GM23248 (cell line): ENCODE measurements at regions not wholly inside any gene's neighbourhood (a gene's known extent, or its start where the extent isn't known, plus 50 kb on each side); places are given as distances from the start of the nearest gene placed in this dataset.

Experiments used
- DNase-seq: peaks from one replicate; pipeline ENCODE4 v3.0.0-alpha.2; 2015
- H2AFZ ChIP-seq: fragments of 200-600 bp; sonication (generic); 2 replicates; pipeline ENCODE4 v1.6.1; 2016; ENCODE audit warnings: antibody characterized with exemption
- H3F3A ChIP-seq: fragments of 200-600 bp; sonication (generic); 2 replicates; pipeline ENCODE4 v1.6.1; 2016; ENCODE audit warnings: mild to moderate bottlenecking, antibody characterized with exemption, mixed run types; ENCODE audit not compliant: insufficient read depth
- H3K27ac ChIP-seq: fragments of 200-600 bp; sonication (generic); 2 replicates; pipeline ENCODE4 v1.5.1; 2016; ENCODE audit warnings: mild to moderate bottlenecking
- H3K27me3 ChIP-seq: fragments of 200-600 bp; sonication (generic); replicated peaks from 2 replicates; pipeline ENCODE4 v1.6.1; 2016; ENCODE audit warnings: mild to moderate bottlenecking; ENCODE audit not compliant: insufficient read depth
- H3K36me3 ChIP-seq: fragments of 200-600 bp; sonication (generic); 2 replicates; pipeline ENCODE4 v1.6.1; 2016; ENCODE audit warnings: low read depth, mild to moderate bottlenecking
- H3K4me1 ChIP-seq: fragments of 200-600 bp; sonication (generic); 2 replicates; pipeline ENCODE4 v1.6.1; 2016; ENCODE audit warnings: mild to moderate bottlenecking; ENCODE audit not compliant: insufficient read depth
- H3K4me2 ChIP-seq: fragments of 200-600 bp; sonication (generic); one replicate; pipeline ENCODE4 v1.6.1; 2016; ENCODE audit warnings: mild to moderate bottlenecking; ENCODE audit not compliant: unreplicated experiment
- H3K4me3 ChIP-seq: fragments of 200-600 bp; sonication (generic); 2 replicates; pipeline ENCODE4 v1.5.1; 2016; ENCODE audit warnings: mild to moderate bottlenecking
- H3K79me2 ChIP-seq: fragments of 200-600 bp; sonication (generic); 2 replicates; pipeline ENCODE4 v1.6.1; 2016; ENCODE audit warnings: mild to moderate bottlenecking; ENCODE audit not compliant: insufficient read depth
- H3K9ac ChIP-seq: fragments of 200-600 bp; sonication (generic); 2 replicates; pipeline ENCODE4 v1.6.1; 2016; ENCODE audit warnings: mild to moderate bottlenecking
- H3K9me2 ChIP-seq: fragments of 200-600 bp; sonication (generic); 2 replicates; pipeline ENCODE4 v1.6.1; 2016; ENCODE audit warnings: mixed run types, mild to moderate bottlenecking, moderate library complexity; ENCODE audit not compliant: insufficient read depth
- H3K9me3 ChIP-seq: fragments of 200-600 bp; sonication (generic); one replicate; pipeline ENCODE4 v1.6.1; 2017; ENCODE audit warnings: low read depth
- H4K20me1 ChIP-seq: fragments of 200-600 bp; sonication (generic); 2 replicates; pipeline ENCODE4 v1.6.0; 2016; ENCODE audit not compliant: insufficient read depth
- EZH2 ChIP-seq: fragments of 200-600 bp; sonication (generic); IDR thresholded peaks from 2 replicates; pipeline ENCODE4 v1.6.1; 2018; ENCODE audit warnings: antibody characterized with exemption, mild to moderate bottlenecking; ENCODE audit not compliant: insufficient read depth, poor library complexity, severe bottlenecking
- EZH2phosphoT487 ChIP-seq: fragments of 200-600 bp; sonication (generic); IDR thresholded peaks from 2 replicates; pipeline ENCODE4 v1.6.1; 2018; ENCODE audit warnings: antibody characterized with exemption, moderate library complexity, mild to moderate bottlenecking, low read depth; ENCODE audit not compliant: insufficient read depth
- WGBS, 2 experiments: methylation state at CpG; one replicate each; pipeline ENCODE4 v1.1.6; 2015 to 2017; ENCODE audit warnings: low lambda C conversion rate in 2 of 2, low coverage in 1 of 2; ENCODE audit errors: missing lambda C conversion rate in 2 of 2; 5-methylcytosine and 5-hydroxymethylcytosine counted together
- in situ Hi-C: fragments of 300-500 bp; cut with MboI; formaldehyde crosslinking; loops from 2 replicates; pipeline ENCODE4 v1.15.0; 2020

GRCh38 chr13:62060570-62060969, 644.9 kb upstream of the PCDH20 start:
- no peaks in the 10 kb centered on the region for H3K9me3 ChIP-seq
- 43 to 56% methylated on average over 2 of the region's 2 CpGs for WGBS, 2 experiments
- H4K20me1 ChIP-seq: no peaks in the 10 kb centered on the region
- H3K79me2 ChIP-seq: no peaks in the 10 kb centered on the region
- no peaks in the 10 kb centered on the region for H3K36me3 ChIP-seq
- H3K9me2 ChIP-seq: no peaks in the 10 kb centered on the region
- no peak overlapping the region for H2AFZ ChIP-seq
- DNase-seq: no peak
- H3K4me1 ChIP-seq: no peaks in the 10 kb centered on the region
- no peaks in the 10 kb centered on the region for H3K27me3 ChIP-seq
- H3K4me3 ChIP-seq: no peak overlapping the region
- no peak overlapping the region for H3K27ac ChIP-seq
- H3K4me2 ChIP-seq: no peak overlapping the region
- H3F3A ChIP-seq: no peaks in the 10 kb centered on the region
- in situ Hi-C loops: no loop called here
- TF ChIP-seq EZH2 (no peak), EZH2phosphoT487 (no peak)
- H3K9ac ChIP-seq: no peak overlapping the region

DNA sequence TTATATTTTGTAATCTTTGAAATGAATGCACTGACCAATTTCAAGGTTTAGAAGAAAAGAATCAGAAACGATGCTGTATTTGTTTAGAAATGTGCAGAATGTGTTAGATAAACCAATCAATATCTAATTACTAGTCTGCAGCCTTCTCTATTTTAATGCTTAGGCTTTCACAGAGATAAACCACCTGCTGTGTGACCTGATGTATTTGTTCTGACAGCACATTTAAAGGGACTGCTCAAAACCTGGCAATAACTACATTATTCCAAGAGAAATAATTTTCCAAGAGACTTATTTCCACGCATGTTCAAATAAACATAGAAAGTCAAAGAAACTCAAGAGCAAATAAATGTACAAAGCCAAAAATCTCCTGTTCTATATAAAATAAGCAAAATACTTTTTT, 641.6 kb upstream of the PCDH20 start:
- no peak overlapping the region for H3K27ac ChIP-seq
- H3K9ac ChIP-seq: no peak overlapping the region
- H2AFZ ChIP-seq: no peak overlapping the region
- H3K36me3 ChIP-seq: no peaks in the 10 kb centered on the region
- H3K4me2 ChIP-seq: no peak overlapping the region
- no peaks in the 10 kb centered on the region for H3K9me2 ChIP-seq
- H3K79me2 ChIP-seq: no peaks in the 10 kb centered on the region
- H4K20me1 ChIP-seq: no peaks in the 10 kb centered on the region
- no peaks in the 10 kb centered on the region for H3K4me1 ChIP-seq
- TF ChIP-seq EZH2phosphoT487 (no peak), EZH2 (no peak)
- DNase-seq: no peak
- WGBS, 2 experiments: 12 to 15% methylated on average over 2 of the region's 2 CpGs
- H3K4me3 ChIP-seq: no peak overlapping the region
- H3K9me3 ChIP-seq: no peaks in the 10 kb centered on the region
- H3K27me3 ChIP-seq: no peaks in the 10 kb centered on the region
- H3F3A ChIP-seq: no peaks in the 10 kb centered on the region
- in situ Hi-C loops: no loop called here

DNA sequence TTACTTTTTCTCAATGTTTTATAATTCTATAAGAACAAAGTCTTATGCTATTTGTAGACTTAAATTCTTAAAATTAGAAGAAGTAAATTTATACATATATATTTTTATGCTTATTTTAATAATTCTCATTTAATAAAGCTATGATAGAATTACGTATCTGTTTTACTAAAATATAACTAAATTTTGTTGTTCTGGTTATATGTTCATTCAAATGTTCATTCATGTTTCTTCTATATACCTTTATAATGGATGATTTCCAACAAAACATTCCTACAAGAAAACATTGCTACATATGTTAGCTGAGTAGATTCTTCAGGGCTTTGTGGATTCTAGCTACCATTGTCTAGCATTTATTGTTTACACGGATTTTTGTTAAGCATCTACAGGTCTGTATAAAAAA, 634.3 kb upstream of the PCDH20 start:
- WGBS, 2 experiments: 10 to 19% methylated on average over 2 of the region's 2 CpGs

GRCh38 chr13:62046512-62046911, 630.9 kb upstream of the PCDH20 start:
- no peak overlapping the region for H3K9ac ChIP-seq
- H4K20me1 ChIP-seq: no peaks in the 10 kb centered on the region
- 50 to 56% methylated on average over 6 to 11 of the region's 13 CpGs for WGBS, 2 experiments
- no peak for DNase-seq
- no peak for TF ChIP-seq EZH2phosphoT487
- no peak for TF ChIP-seq EZH2
- no peaks in the 10 kb centered on the region for H3K9me2 ChIP-seq
- no peak overlapping the region for H3K4me2 ChIP-seq
- no peak overlapping the region for H3K4me3 ChIP-seq
- H3K79me2 ChIP-seq: no peaks in the 10 kb centered on the region
- H3K27me3 ChIP-seq: no peaks in the 10 kb centered on the region
- H2AFZ ChIP-seq: no peak overlapping the region
- no peaks in the 10 kb centered on the region for H3K9me3 ChIP-seq
- H3K27ac ChIP-seq: no peak overlapping the region
- no peaks in the 10 kb centered on the region for H3K36me3 ChIP-seq
- in situ Hi-C loops: no loop called here
- H3K4me1 ChIP-seq: no peaks in the 10 kb centered on the region
- no peaks in the 10 kb centered on the region for H3F3A ChIP-seq

More for the DNA sequence above, 634.3 kb upstream of the PCDH20 start:
- no peaks in the 10 kb centered on the region for H4K20me1 ChIP-seq
- H3K36me3 ChIP-seq: no peaks in the 10 kb centered on the region
- H3K27ac ChIP-seq: no peak overlapping the region
- TF ChIP-seq EZH2 (no peak), EZH2phosphoT487 (no peak)
- no peaks in the 10 kb centered on the region for H3K9me2 ChIP-seq
- H3K4me3 ChIP-seq: no peak overlapping the region
- no peaks in the 10 kb centered on the region for H3K9me3 ChIP-seq
- no peaks in the 10 kb centered on the region for H3K27me3 ChIP-seq
- no peaks in the 10 kb centered on the region for H3K79me2 ChIP-seq
- in situ Hi-C loops: no loop called here
- no peak overlapping the region for H3K4me2 ChIP-seq
- H3K4me1 ChIP-seq: no peaks in the 10 kb centered on the region
- no peaks in the 10 kb centered on the region for H3F3A ChIP-seq
- no peak for DNase-seq
- H3K9ac ChIP-seq: no peak overlapping the region
- no peak overlapping the region for H2AFZ ChIP-seq

GRCh38 chr13:62043600-62043999, 628.0 kb upstream of the PCDH20 start:
- no peaks in the 10 kb centered on the region for H4K20me1 ChIP-seq
- DNase-seq: no peak
- in situ Hi-C loops: no loop called here

More at GRCh38 chr13:62043600-62043999, 628.0 kb upstream of the PCDH20 start:
- TF ChIP-seq EZH2 (no peak), EZH2phosphoT487 (no peak)
- H3K4me3 ChIP-seq: no peak overlapping the region
- no peak overlapping the region for H2AFZ ChIP-seq
- H3K36me3 ChIP-seq: no peaks in the 10 kb centered on the region
- no peaks in the 10 kb centered on the region for H3K9me2 ChIP-seq
- no peaks in the 10 kb centered on the region for H3F3A ChIP-seq
- no peaks in the 10 kb centered on the region for H3K4me1 ChIP-seq
- no peak overlapping the region for H3K27ac ChIP-seq
- H3K79me2 ChIP-seq: no peaks in the 10 kb centered on the region
- 34 to 41% methylated on average over 3 of the region's 3 CpGs for WGBS, 2 experiments
- H3K9ac ChIP-seq: no peak overlapping the region
- H3K4me2 ChIP-seq: no peak overlapping the region
- H3K27me3 ChIP-seq: no peaks in the 10 kb centered on the region
- no peaks in the 10 kb centered on the region for H3K9me3 ChIP-seq
